HG03521 (cell line): ENCODE measurements at regions not wholly inside any gene's neighbourhood (a gene's known extent, or its start where the extent isn't known, plus 50 kb on each side); places are given as distances from the start of the nearest gene placed in this dataset.

Experiments
- ATAC-seq: cut with Tn5 transposase; IDR thresholded peaks from one replicate; pipeline ENCODE4 v1.9.1; 2021; ENCODE audit warnings: mild to moderate bottlenecking, moderate library complexity; ENCODE audit not compliant: unreplicated experiment

DNA sequence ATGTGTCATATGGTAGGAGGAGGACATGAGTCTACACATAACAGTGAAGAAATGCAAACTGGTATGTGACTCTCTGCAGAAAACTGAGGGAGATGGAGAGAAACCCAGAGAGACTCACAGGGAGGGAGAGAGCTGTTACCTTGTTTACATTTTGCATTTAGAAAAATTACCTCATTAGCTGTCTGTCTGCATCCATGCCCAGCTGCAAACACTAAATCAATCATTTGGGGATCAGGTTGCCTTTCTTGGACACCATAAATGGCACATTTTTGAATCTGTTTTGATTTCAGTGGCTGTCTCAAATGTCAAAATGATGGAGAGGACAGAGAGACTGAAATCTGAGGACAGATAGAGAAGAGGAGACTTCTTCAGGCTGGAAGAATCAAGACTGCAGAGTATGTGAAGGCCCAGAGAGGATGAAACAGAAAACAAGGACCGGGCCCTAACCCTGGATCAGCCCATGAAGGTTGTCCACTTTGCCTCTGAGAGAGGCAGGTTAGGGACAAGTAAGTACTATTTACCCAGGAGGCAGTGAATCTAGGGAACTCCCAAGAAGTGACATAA is 92.2 kb downstream of the UNC5CL start:
- no peak for ATAC-seq

- no peak for ATAC-seq
Measured at GRCh38 chr6:40937491-40937890, 101.5 kb downstream of the UNC5CL start.

GRCh38 chr6:40936818-40937251 is 102.2 kb downstream of the UNC5CL start:
- no peak for ATAC-seq

GRCh38 chr6:40933864-40934263 is 105.2 kb downstream of the UNC5CL start:
- ATAC-seq, result no peak

DNA sequence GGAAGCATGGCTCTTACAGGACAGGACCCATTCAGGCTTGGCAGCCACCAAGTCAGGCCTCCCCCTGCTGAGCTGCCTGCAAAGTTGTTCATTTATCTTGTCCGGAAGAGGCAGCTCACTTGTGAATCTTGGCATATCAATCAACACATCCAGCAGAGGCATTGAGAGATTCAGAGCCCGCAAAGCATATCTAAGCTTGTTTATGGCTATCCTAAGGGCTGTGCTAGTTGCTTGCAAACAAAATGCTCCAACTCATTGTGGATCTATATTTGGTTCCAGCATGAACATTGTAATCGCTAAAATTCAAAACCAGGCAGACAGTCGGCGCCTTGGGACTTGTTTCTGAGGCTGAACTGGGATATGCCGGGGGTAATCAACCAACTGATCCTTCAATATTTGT is 106.1 kb downstream of the UNC5CL start:
- ATAC-seq, result no peak

- ATAC-seq, result no peak
Measured at GRCh38 chr6:40932366-40932765, 106.7 kb downstream of the UNC5CL start.

DNA sequence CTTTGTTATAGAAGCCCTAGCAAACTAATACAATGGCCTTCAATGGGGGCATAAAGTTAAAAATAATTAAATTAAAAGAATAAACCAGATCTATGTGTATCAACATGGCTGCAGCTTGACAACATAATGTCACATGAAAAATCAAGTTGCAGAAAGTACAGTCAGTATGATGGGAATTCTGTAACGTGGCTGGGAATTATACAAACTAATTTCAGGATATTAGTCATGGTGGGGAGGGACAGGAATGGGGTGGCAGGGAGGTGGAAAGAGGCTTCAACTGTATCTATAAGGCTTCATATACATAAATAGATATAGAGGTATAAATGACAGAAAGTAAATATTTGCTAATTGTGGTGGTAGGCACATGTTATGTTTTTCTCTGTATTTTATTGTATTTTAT is 107.1 kb downstream of the UNC5CL start:
- ATAC-seq, result no peak

DNA sequence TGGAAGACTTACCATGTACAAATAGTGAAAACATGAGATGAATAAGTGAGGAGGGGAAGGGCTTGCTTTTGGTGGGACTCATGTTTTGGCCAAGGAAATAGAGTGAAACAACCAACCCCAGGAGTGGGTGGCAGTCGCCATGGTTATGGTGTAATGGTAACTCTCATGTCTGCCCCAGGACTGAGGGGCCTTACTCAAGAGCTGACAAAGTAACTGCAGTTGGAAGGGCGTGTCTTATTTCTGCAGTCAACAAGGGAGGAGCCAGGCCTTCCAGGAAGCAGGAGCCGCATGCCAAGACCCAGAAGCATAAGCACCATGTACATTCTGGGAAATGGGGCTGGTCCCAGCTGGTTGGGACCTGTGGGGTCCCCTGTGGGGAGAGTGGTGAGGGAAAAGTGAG is 108.5 kb downstream of the UNC5CL start:
- ATAC-seq, result no peak

DNA sequence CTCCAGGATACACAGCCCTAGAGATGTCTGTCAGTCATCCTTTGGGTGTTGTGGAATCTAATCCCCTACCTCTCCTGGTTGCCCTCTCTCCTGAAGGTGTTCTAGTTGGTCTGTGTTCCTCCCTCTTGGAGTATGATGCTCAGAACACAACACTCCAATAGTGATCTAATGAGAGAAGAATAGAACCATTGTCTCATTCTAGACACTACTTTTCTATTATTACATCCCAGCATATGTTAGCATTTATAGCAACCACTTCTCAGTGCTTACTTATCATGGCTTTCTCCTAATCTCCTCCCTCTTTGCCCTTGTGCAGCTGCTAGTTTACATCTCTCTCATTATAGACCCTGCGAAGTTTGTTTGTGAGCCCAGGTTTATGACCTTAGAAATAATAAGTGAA is 109.0 kb downstream of the UNC5CL start:
- ATAC-seq, result no peak

- ATAC-seq, result no peak
Measured at GRCh38 chr6:40929176-40929575, 109.8 kb downstream of the UNC5CL start.

GRCh38 chr6:40928763-40929162 is 110.3 kb downstream of the UNC5CL start:
- ATAC-seq, result no peak

DNA sequence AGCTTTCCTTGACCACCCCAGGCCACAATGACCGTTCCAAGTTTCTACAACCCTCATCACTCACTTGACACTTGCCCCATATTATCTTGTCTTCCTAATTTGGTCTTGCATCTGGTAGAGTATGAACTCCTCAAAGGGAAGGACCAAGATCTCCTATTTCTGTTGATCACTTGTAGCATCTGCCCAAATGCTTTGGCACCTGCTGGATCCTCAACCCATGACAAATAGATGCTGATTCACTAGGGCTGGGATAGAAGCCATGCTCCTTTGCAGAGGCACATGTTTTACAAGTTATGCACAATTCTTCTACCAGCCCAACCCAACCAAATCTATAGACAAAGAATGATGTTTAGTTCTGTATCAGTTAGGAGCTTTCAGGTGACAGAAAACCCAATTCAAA is 110.7 kb downstream of the UNC5CL start:
- ATAC-seq, result no peak

DNA sequence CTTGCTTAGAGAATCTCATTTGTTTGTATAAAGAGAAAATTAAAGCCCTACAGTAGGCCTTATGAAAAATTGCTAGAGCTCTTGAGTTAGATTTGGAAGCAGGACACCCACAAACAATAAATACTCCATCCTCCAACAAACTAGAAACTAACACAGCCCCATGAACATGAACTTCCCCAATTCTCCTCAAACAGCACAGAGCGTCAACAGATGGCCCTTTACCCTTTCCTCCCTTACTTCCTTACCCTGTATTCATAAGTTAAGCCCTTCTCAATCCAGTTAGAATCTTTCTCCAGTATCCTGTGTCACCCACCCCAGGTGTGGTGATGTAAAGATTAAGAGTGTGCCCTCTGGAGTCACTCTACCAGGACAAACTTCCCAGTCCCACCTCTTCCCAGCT is 113.7 kb downstream of the UNC5CL start:
- ATAC-seq, result no peak

GRCh38 chr6:40924839-40925238 is 114.2 kb downstream of the UNC5CL start:
- no peak for ATAC-seq

DNA sequence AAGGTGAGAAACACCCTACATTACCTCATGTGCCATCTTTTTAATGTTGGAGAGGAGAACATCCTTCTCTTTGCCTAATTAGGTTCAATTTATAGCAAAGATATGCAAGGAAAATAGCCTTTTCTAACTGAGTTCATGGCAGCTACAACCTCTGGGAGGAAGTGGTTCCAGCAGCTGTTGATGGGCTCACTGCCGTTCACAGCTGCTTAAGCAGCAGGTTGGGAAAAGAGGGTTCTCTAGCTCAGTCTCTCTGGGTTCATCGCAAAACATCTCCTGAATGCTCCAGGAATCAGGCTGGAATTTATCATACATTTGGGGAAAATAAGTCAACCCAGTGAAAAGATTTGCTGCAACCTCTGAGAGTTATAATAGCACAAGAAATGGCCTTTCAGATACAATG is 115.1 kb downstream of the UNC5CL start:
- no peak for ATAC-seq

- no peak for ATAC-seq
Measured at GRCh38 chr6:40923326-40923725, 115.7 kb downstream of the UNC5CL start.

- no peak for ATAC-seq
Measured at GRCh38 chr6:40922281-40922680, 116.7 kb downstream of the UNC5CL start.

DNA sequence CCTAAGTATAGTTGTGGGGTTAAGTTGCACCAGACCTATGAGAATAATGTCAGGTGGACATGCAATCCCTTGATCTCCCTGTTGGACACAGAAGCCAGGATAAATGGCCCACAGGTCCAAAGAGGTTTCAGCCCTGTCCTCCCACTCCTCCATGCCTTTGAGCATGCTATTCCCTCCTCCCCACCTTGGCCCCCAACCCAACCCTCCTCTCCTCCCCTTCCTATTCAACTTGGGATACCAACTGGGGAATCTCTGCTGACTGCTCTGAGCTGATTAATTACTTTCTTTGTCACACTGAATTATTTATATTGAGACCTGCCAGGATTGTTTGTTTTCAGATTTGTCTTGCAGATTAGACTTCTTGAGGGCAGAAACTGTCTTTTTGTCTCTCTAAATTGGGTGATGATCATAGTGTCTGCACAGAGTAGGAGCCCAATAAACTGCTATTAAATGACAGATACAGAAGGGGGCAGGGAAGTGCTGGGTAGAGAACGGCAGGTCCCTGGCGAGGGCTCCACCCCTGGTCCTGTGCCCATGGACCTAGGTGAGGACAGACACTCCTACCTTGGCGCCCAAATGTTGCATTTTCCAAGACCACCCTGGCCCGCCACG is 120.9 kb downstream of the UNC5CL start:
- no peak for ATAC-seq

DNA sequence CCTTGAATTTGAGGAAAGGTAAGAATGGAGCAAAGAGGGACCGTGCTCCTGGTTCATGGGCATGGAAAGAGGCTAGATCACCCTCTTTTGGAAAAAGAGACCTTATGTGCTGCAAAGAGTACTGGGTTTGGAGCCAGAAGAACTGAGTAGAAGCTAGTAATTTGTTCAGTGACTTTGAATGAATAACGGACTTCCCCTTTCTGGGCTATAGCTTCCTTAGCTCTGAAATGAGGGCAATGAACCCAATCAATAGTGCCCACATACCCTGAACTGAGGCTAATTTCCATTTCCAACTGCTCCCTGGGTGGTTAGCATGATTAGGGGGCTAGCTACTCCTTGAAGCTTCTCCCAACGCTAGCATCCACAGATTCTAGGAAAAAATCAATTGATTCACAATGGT is 121.4 kb downstream of the UNC5CL start:
- no peak for ATAC-seq

DNA sequence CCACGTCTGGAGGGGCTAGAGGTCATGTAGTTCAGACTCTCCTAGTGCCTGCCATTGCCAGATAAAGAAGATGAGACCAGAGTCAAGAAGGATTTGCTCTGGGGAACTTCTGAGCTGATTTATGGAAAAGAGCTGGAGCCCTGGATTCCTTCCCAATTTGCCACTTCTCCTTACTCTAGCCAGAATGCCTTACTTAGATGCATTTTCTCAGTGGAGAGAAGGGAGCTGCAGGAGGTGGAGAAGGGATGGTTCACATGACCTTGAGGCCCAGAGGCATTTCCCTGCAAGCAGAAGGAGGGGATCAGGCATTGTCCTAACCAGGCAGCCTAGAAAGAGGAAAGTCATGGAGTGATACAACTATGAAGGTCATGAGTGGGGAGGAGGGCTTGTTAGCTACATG is 122.2 kb downstream of the UNC5CL start:
- ATAC-seq, result no peak

GRCh38 chr6:40915165-40915564 is 123.9 kb downstream of the UNC5CL start:
- no peak for ATAC-seq

DNA sequence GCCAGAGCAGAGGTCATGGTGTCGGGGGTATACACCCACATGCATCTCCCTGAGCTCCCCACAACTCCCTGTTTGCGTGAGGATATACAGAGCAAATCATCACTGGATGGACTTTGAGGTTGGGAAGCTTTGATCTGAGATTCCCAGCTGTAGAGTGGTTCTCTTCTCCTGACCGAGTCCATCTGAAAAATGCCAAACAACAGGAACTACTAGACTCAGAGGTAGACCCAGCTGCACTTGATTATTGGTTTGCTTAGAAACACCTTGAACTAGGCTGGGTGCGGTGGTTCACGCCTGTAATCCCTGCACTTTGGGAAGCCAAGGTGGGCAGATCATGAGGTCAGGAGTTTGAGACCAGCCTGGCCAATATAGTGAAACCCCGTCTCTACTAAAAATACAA is 125.0 kb downstream of the UNC5CL start:
- no peak for ATAC-seq
